ENCODE measurements at regions not wholly inside any gene's neighbourhood (a gene's known extent, or its start where the extent isn't known, plus 50 kb on each side); places are given as distances from the start of the nearest gene placed in this dataset.

GRCh38 chr12:71027856-71028255, 107.3 kb upstream of the PTPRR start:
- no peak for TF ChIP-seq EP300 (IDR thresholded peaks at IDR 0.05; ENCODE audit: borderline replicate concordance)
- TF ChIP-seq TCF12 (IDR thresholded peaks at IDR 0.05; ENCODE audit: low read depth): no peak
- no peak for TF ChIP-seq YY1 (IDR thresholded peaks at IDR 0.05; ENCODE audit: low read depth)
- TF ChIP-seq TAF1 (IDR thresholded peaks at IDR 0.05; ENCODE audit: low read depth): no peak
- no peak for TF ChIP-seq CREB1 (IDR thresholded peaks at IDR 0.05; ENCODE audit: low read depth)
- TF ChIP-seq NFIC (IDR thresholded peaks at IDR 0.05): no peak

Measured in Ishikawa (cell line).